PC-3 (cell line): ENCODE measurements at regions not wholly inside any gene's neighbourhood (a gene's known extent, or its start where the extent isn't known, plus 50 kb on each side); places are given as distances from the start of the nearest gene placed in this dataset.

ENCODE experiments used
- ATAC-seq: fragments of 200-7000 bp; cut with Tn5 transposase; 2 replicates; pipeline ENCODE4 v1.9.1; 2020; ENCODE audit warnings: mild to moderate bottlenecking, moderate library complexity
- BruUV-seq: library from RNA; stranded (reverse); fragments of 400-500 nt; replicated peaks from 2 replicates; lab custom pipeline; 2021; lab: Mats Ljungman, UMichigan
- CTCF ChIA-PET: fragments of 300-600 bp; sonication (Branson Sonifier 250); formaldehyde crosslinking; loops from one replicate; lab custom pipeline; 2022; ENCODE audit warnings: antibody characterized with exemption; lab: Charles Lee
- POLR2A ChIA-PET: fragments of 300-600 bp; sonication (Branson Sonifier 250); formaldehyde crosslinking; loops from one replicate; lab custom pipeline; 2022; ENCODE audit warnings: antibody characterized with exemption; ENCODE audit not compliant: unreplicated experiment; lab: Charles Lee
- DNase-seq: peaks from one replicate; pipeline ENCODE4 v3.0.0-alpha.2; 2015
- H2AFZ ChIP-seq: fragments of 300-600 bp; sonication (generic); 2 replicates; pipeline ENCODE4 v1.6.0; 2016; ENCODE audit warnings: antibody characterized with exemption, low read length
- H3F3A ChIP-seq: fragments of 300-600 bp; sonication (generic); one replicate; pipeline ENCODE4 v1.6.0; 2017; ENCODE audit warnings: antibody characterized with exemption, low read length, control low read depth, mild to moderate bottlenecking; ENCODE audit not compliant: unreplicated experiment
- H3K27ac ChIP-seq: fragments of 300-600 bp; sonication (generic); 2 replicates; pipeline ENCODE4 v1.5.1; 2016; ENCODE audit warnings: mild to moderate bottlenecking, low read length
- H3K27me3 ChIP-seq: fragments of 300-600 bp; sonication (generic); 2 replicates; pipeline ENCODE4 v1.6.1; 2016; ENCODE audit warnings: low read length, mixed read lengths
- H3K36me3 ChIP-seq: fragments of 300-600 bp; sonication (generic); 2 replicates; pipeline ENCODE4 v1.6.1; 2016; ENCODE audit warnings: low read depth, mixed run types, low read length, mixed read lengths
- H3K4me1 ChIP-seq: fragments of 300-600 bp; sonication (generic); 2 replicates; pipeline ENCODE4 v1.5.1; 2016; ENCODE audit warnings: low read length; ENCODE audit not compliant: insufficient read depth
- H3K4me2 ChIP-seq: fragments of 300-600 bp; sonication (generic); 2 replicates; pipeline ENCODE4 v1.6.0; 2016; ENCODE audit warnings: low read length
- H3K4me3 ChIP-seq: fragments of 300-600 bp; sonication (generic); 2 replicates; pipeline ENCODE4 v1.5.1; 2016; ENCODE audit warnings: mild to moderate bottlenecking, low read length, mixed read lengths
- H3K79me2 ChIP-seq: fragments of 300-600 bp; sonication (generic); 2 replicates; pipeline ENCODE4 v1.6.1; 2017; ENCODE audit warnings: low read length, mixed read lengths
- H3K9ac ChIP-seq: fragments of 300-600 bp; sonication (generic); 2 replicates; pipeline ENCODE4 v1.6.0; 2016; ENCODE audit warnings: mild to moderate bottlenecking, low read length
- H3K9me2 ChIP-seq: fragments of 300-600 bp; sonication (generic); replicated peaks from 2 replicates; pipeline ENCODE4 v1.6.1; 2016; ENCODE audit warnings: mixed run types, low read length, mixed read lengths
- H3K9me3 ChIP-seq: fragments of 300-600 bp; sonication (generic); 2 replicates; pipeline ENCODE4 v1.6.1; 2016; ENCODE audit warnings: low read length, mixed read lengths
- H4K20me1 ChIP-seq: fragments of 300-600 bp; sonication (generic); 2 replicates; pipeline ENCODE4 v1.6.1; 2016; ENCODE audit warnings: low read length, mixed read lengths
- CTCF ChIP-seq: fragments of 300-600 bp; sonication (generic); conservative IDR thresholded peaks from 2 replicates; pipeline ENCODE4 v1.5.1; 2017; ENCODE audit warnings: antibody characterized with exemption, low read depth, mild to moderate bottlenecking, low read length
- EZH2 ChIP-seq: fragments of 300-600 bp; sonication (generic); IDR thresholded peaks from one replicate; pipeline ENCODE4 v1.6.1; 2017; ENCODE audit warnings: antibody characterized with exemption, mild to moderate bottlenecking, low read length; ENCODE audit not compliant: unreplicated experiment
- EZH2phosphoT487 ChIP-seq: fragments of 300-600 bp; sonication (generic); IDR thresholded peaks from 2 replicates; pipeline ENCODE4 v1.6.1; 2018; ENCODE audit warnings: mild to moderate bottlenecking, antibody characterized with exemption, low read length, borderline replicate concordance
- intact Hi-C: fragments of 100-400 bp; cut with micrococcal nuclease; formaldehyde crosslinking; loops from 2 replicates; pipeline ENCODE4 v1.9.0; 2023

DNA sequence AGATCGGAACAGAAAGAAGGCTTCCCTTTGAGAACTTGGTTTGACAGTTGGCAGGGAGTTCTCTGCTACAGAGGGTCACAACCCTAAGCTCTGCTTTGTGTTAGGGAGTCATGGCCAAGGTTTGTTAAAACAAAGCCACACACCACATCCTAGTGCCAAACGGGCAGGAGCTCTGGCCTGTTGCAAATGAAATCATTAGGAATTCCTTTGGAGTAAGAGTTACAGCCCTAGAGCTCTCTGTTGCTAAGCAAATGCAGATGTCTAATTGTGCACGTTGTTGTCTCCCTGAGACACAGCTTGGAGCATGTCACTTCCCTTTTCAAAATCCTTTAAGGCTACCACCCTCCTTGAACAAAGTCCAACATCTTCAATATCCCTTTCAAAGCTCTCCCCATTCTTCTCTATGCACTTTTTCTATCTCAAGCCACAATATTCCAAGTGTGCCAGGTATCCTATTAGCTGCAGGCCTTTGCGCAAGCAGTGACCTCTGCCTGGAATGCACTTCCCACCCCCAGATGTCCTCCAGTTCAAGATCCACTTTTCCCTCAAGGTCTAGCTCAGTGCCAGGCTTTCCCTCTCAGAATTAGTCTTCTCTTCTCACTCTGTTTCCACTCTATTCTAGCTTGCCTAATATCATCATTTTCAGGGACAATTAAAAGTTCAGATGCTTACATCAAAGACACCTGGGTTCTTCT, 253.7 kb upstream of the POU2AF2 start:
- H3K4me3 ChIP-seq = no peak overlapping the region
- DNase-seq = no peak
- H3K27me3 ChIP-seq = peaks cover 44% of the 10 kb centered on the region
- H3K9me3 ChIP-seq = no peaks in the 10 kb centered on the region
- no peak overlapping the region for H3K4me2 ChIP-seq
- H3K9ac ChIP-seq = no peak overlapping the region
- H2AFZ ChIP-seq = no peak overlapping the region
- POLR2A ChIA-PET = no interaction called here
- H3K79me2 ChIP-seq = no peaks in the 10 kb centered on the region
- TF ChIP-seq CTCF (no peak), EZH2phosphoT487 (no peak), EZH2 (no peak)
- no peaks in the 10 kb centered on the region for H4K20me1 ChIP-seq
- no peaks in the 10 kb centered on the region for H3K36me3 ChIP-seq
- H3F3A ChIP-seq = no peaks in the 10 kb centered on the region
- no TSS peak for BruUV-seq
- ATAC-seq = no peak
- H3K27ac ChIP-seq = no peak overlapping the region
- CTCF ChIA-PET = interaction anchor here (0.6 kb wide), 1 partner anchor 423 kb away, joined by 3 read pairs; no protein-coding TSS in a partner anchor
- intact Hi-C loops = no loop called here
- H3K4me1 ChIP-seq = no peaks in the 10 kb centered on the region
- H3K9me2 ChIP-seq = no peaks in the 10 kb centered on the region

GRCh38 chr11:110990311-110990710, 255.2 kb upstream of the POU2AF2 start:
- H3K36me3 ChIP-seq = no peaks in the 10 kb centered on the region
- no peak overlapping the region for H3K4me3 ChIP-seq
- ChIA-PET POLR2A (no interaction called here), CTCF (no interaction called here)
- no peaks in the 10 kb centered on the region for H3F3A ChIP-seq
- no peak for TF ChIP-seq CTCF
- no peak for TF ChIP-seq EZH2phosphoT487
- TF ChIP-seq EZH2 = no peak
- H3K4me1 ChIP-seq = no peaks in the 10 kb centered on the region
- H3K9me2 ChIP-seq = no peaks in the 10 kb centered on the region
- ATAC-seq (no peak), DNase-seq (no peak)
- no peak overlapping the region for H3K4me2 ChIP-seq
- H3K9ac ChIP-seq = no peak overlapping the region
- BruUV-seq = no TSS peak
- H3K79me2 ChIP-seq = no peaks in the 10 kb centered on the region
- H3K27ac ChIP-seq = no peak overlapping the region
- no peak overlapping the region for H2AFZ ChIP-seq
- H4K20me1 ChIP-seq = no peaks in the 10 kb centered on the region
- H3K27me3 ChIP-seq = peaks cover 46% of the 10 kb centered on the region
- intact Hi-C loops = no loop called here
- H3K9me3 ChIP-seq = no peaks in the 10 kb centered on the region

- H3K9ac ChIP-seq = no peak overlapping the region
- no peaks in the 10 kb centered on the region for H3F3A ChIP-seq
- no peak for ATAC-seq
- BruUV-seq = no TSS peak
- no peak for TF ChIP-seq CTCF
- TF ChIP-seq EZH2phosphoT487 = no peak
- TF ChIP-seq EZH2 = no peak
- POLR2A ChIA-PET = no interaction called here
- H3K4me2 ChIP-seq = no peak overlapping the region
- H4K20me1 ChIP-seq = no peaks in the 10 kb centered on the region
- peaks cover 41% of the 10 kb centered on the region for H3K27me3 ChIP-seq
- no peaks in the 10 kb centered on the region for H3K9me3 ChIP-seq
- no peaks in the 10 kb centered on the region for H3K4me1 ChIP-seq
- H3K79me2 ChIP-seq = no peaks in the 10 kb centered on the region
- no peaks in the 10 kb centered on the region for H3K9me2 ChIP-seq
- H2AFZ ChIP-seq = no peak overlapping the region
- no peak for DNase-seq
- CTCF ChIA-PET = no interaction called here
- H3K36me3 ChIP-seq = no peaks in the 10 kb centered on the region
- no peak overlapping the region for H3K27ac ChIP-seq
- intact Hi-C loops = no loop called here
- no peak overlapping the region for H3K4me3 ChIP-seq
These were observed 255.9 kb upstream of the POU2AF2 start for GRCh38 chr11:110989428-110990133.
